GM12874 (cell line): ENCODE measurements at regions not wholly inside any gene's neighbourhood (a gene's known extent, or its start where the extent isn't known, plus 50 kb on each side); places are given as distances from the start of the nearest gene placed in this dataset.

ENCODE experiments used
- CTCF ChIP-seq: IDR thresholded peaks from 2 replicates; pipeline ENCODE4 v1.5.1; 2011; ENCODE audit warnings: low read depth, mild to moderate bottlenecking, control low read depth, low read length, moderate library complexity; ENCODE audit not compliant: insufficient read depth

GRCh38 chr15:26355472-26356074, 417.3 kb downstream of the GABRB3 start:
- no peak for TF ChIP-seq CTCF

GRCh38 chr15:26352909-26353308, 420.0 kb downstream of the GABRB3 start:
- TF ChIP-seq CTCF, result no peak

GRCh38 chr15:26352406-26352805, 420.5 kb downstream of the GABRB3 start:
- no peak for TF ChIP-seq CTCF

- TF ChIP-seq CTCF, result no peak
Measured at GRCh38 chr15:26325495-26325894, 447.4 kb downstream of the GABRB3 start.

GRCh38 chr15:26323566-26323965, 449.3 kb downstream of the GABRB3 start:
- no peak for TF ChIP-seq CTCF

- no peak for TF ChIP-seq CTCF
Measured at GRCh38 chr15:26318689-26319088, 454.2 kb downstream of the GABRB3 start.

GRCh38 chr15:26314577-26314976, 451.4 kb upstream of the ATP10A start:
- no peak for TF ChIP-seq CTCF
